ENCODE measurements at regions not wholly inside any gene's neighbourhood (a gene's known extent, or its start where the extent isn't known, plus 50 kb on each side); places are given as distances from the start of the nearest gene placed in this dataset.

DNA sequence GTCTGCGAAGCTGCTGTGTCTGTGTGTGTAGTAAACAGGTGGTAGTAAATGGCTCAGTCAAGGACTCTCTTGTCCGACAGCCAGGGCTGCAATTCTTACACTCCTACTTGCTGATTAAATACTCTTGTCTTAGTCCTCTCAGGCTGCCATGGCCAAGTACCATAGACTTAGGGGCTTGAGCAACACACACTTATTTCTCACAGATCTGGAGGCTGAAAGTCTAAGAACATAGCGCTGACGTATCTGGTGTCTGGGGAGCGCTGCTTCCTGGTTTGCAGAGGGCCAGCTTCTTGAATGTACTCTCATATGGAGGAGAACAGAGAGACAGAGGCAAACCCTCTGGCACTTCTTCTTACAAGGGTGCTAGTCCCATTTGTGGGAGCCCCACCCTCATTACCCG is 411.0 kb downstream of the MED10 start:
- no peak overlapping the region for H3K9ac ChIP-seq (ENCODE audit: extremely low read depth, insufficient read length, low read length)
- Mint-ChIP-seq H3K4me3 (no peak overlapping the region), H3K4me1 (no peaks in the 10 kb centered on the region), H3K9me3 (peaks cover 12 to 21% of the 10 kb centered on the region in 2 experiments), H3K27ac (peak overlapping the region in 1 of 3 experiments; percentile 6; a peak in 1 of 7 replicates), H3K36me3 (ENCODE audit: insufficient read depth in 1 of 3, low read depth in 3 of 3) (peaks cover 7 to 16% (median 11%) of the 10 kb centered on the region in 3 experiments), H3K27me3 (ENCODE audit: low read depth) (peaks cover 8% of the 10 kb centered on the region)
- H2BK15ac ChIP-seq (ENCODE audit: low read depth, low read length) = no peak overlapping the region
- no peak overlapping the region for H2BK12ac ChIP-seq (ENCODE audit: insufficient read length, low read depth, low read length)
- peaks cover 9% of the 10 kb centered on the region for H3K9me3 ChIP-seq (ENCODE audit: control insufficient read depth, low read depth, low read length)
- DNase-seq = no peak
- no peaks in the 10 kb centered on the region for H3K79me1 ChIP-seq (ENCODE audit: insufficient read depth, low read depth, low read length, poor library complexity, severe bottlenecking)
- no peaks in the 10 kb centered on the region for H3K79me2 ChIP-seq (ENCODE audit: insufficient read depth, low read length)
- H4K8ac ChIP-seq (replicated peaks; ENCODE audit: insufficient read length, low read depth, low read length) = no peak overlapping the region
- H2AFZ ChIP-seq (ENCODE audit: low read length) = no peak overlapping the region
- H4K91ac ChIP-seq (ENCODE audit: insufficient read length, low read depth, low read length) = no peak overlapping the region
- H3K14ac ChIP-seq (ENCODE audit: insufficient read depth, low read length) = no peak overlapping the region
- H3K4me1 ChIP-seq (ENCODE audit: insufficient read depth, low read length) = no peaks in the 10 kb centered on the region
- H3K23me2 ChIP-seq (ENCODE audit: insufficient read length, low read depth, low read length, poor library complexity, severe bottlenecking) = no peaks in the 10 kb centered on the region
- no peak overlapping the region for H3K27ac ChIP-seq (ENCODE audit: insufficient read length, low read depth, low read length)
- no peak overlapping the region for H3T11ph ChIP-seq (ENCODE audit: low read length)
- no peak overlapping the region for H3K56ac ChIP-seq (ENCODE audit: insufficient read length, low read depth, low read length)
- H3K18ac ChIP-seq (ENCODE audit: insufficient read length, low read depth, low read length) = no peak overlapping the region
- H2BK120ac ChIP-seq (ENCODE audit: low read depth, low read length, poor library complexity, severe bottlenecking) = no peak overlapping the region
- WGBS (ENCODE audit: extremely low coverage, insufficient read length, low lambda C conversion rate) = no CpG with 5 or more reads among the region's 6 CpGs
- no peak overlapping the region for H3K4ac ChIP-seq (ENCODE audit: low read depth, low read length)
- H2AK5ac ChIP-seq (ENCODE audit: insufficient read length, low read length) = no peak overlapping the region
- H3K23ac ChIP-seq (ENCODE audit: insufficient read length, low read depth, low read length) = no peak overlapping the region
- H2BK5ac ChIP-seq (ENCODE audit: insufficient read length, low read length) = no peak overlapping the region
- no peaks in the 10 kb centered on the region for H4K20me1 ChIP-seq (ENCODE audit: control insufficient read depth, insufficient read depth, insufficient read length)
- no peak overlapping the region for H3K4me2 ChIP-seq (ENCODE audit: insufficient read depth, insufficient read length, low read length)
- TF ChIP-seq, protein P1, sequence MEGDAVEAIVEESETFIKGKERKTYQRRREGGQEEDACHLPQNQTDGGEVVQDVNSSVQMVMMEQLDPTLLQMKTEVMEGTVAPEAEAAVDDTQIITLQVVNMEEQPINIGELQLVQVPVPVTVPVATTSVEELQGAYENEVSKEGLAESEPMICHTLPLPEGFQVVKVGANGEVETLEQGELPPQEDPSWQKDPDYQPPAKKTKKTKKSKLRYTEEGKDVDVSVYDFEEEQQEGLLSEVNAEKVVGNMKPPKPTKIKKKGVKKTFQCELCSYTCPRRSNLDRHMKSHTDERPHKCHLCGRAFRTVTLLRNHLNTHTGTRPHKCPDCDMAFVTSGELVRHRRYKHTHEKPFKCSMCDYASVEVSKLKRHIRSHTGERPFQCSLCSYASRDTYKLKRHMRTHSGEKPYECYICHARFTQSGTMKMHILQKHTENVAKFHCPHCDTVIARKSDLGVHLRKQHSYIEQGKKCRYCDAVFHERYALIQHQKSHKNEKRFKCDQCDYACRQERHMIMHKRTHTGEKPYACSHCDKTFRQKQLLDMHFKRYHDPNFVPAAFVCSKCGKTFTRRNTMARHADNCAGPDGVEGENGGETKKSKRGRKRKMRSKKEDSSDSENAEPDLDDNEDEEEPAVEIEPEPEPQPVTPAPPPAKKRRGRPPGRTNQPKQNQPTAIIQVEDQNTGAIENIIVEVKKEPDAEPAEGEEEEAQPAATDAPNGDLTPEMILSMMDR (conservative IDR thresholded peaks at IDR 0.05) = no peak
- no peak overlapping the region for H4K5ac ChIP-seq (ENCODE audit: insufficient read length, low read depth, low read length)
- H2BK20ac ChIP-seq (ENCODE audit: low read depth, low read length, poor library complexity, severe bottlenecking) = no peak overlapping the region
- no peaks in the 10 kb centered on the region for H3K27me3 ChIP-seq (ENCODE audit: insufficient read depth, low read length)
